Panc1 (cell line): ENCODE measurements at regions not wholly inside any gene's neighbourhood (a gene's known extent, or its start where the extent isn't known, plus 50 kb on each side); places are given as distances from the start of the nearest gene placed in this dataset.

Experiments
- ATAC-seq: fragments of 200-7000 bp; cut with Tn5 transposase; 2 replicates; pipeline ENCODE4 v1.9.1; 2020; ENCODE audit warnings: mild to moderate bottlenecking, moderate library complexity
- BruUV-seq: library from RNA; stranded (reverse); fragments of 400-500 nt; replicated peaks from 2 replicates; lab custom pipeline; 2021; lab: Mats Ljungman, UMichigan
- CTCF ChIA-PET: fragments of 300-600 bp; sonication (Branson Sonifier 250); formaldehyde crosslinking; loops from one replicate; lab custom pipeline; 2022; ENCODE audit warnings: antibody characterized with exemption; lab: Charles Lee
- POLR2A ChIA-PET: fragments of 300-600 bp; sonication (Branson Sonifier 250); formaldehyde crosslinking; loops from one replicate; lab custom pipeline; 2022; ENCODE audit warnings: antibody characterized with exemption; lab: Charles Lee
- DNase-seq: peaks from one replicate; pipeline ENCODE4 v3.0.0-alpha.2; 2010; ENCODE audit warnings: low read depth, low spot score
- H3K27ac ChIP-seq: 2 replicates; pipeline ENCODE4 v1.5.1; 2011; ENCODE audit warnings: mild to moderate bottlenecking, low read length, inconsistent platforms
- H3K27me3 ChIP-seq: fragments of 200-500 bp; sonication (Bioruptor generic); 2 replicates; pipeline ENCODE4 v1.6.0; 2014; ENCODE audit warnings: low read length, inconsistent platforms; ENCODE audit not compliant: control insufficient read depth, insufficient read depth
- H3K36me3 ChIP-seq: fragments of 200-500 bp; sonication (Bioruptor generic); 2 replicates; pipeline ENCODE4 v1.5.1; 2014; ENCODE audit warnings: inconsistent platforms, mild to moderate bottlenecking, low read length, moderate library complexity; ENCODE audit not compliant: control insufficient read depth, insufficient read depth
- H3K4me1 ChIP-seq: 2 replicates; pipeline ENCODE4 v1.5.1; 2011; ENCODE audit warnings: inconsistent platforms, mild to moderate bottlenecking, low read length, moderate library complexity; ENCODE audit not compliant: control insufficient read depth, insufficient read depth
- H3K4me3 ChIP-seq, 2 experiments: 2 replicates each; pipeline ENCODE4 v1.5.1; 2011 to 2012; ENCODE audit warnings: low read depth in 2 of 2, low read length in 2 of 2, mild to moderate bottlenecking in 2 of 2, inconsistent platforms in 1 of 2, moderate library complexity in 1 of 2
- H3K9me3 ChIP-seq: fragments of 200-500 bp; sonication (Bioruptor generic); 2 replicates; pipeline ENCODE4 v1.5.1; 2014; ENCODE audit warnings: low read depth, mild to moderate bottlenecking, inconsistent platforms, low read length, moderate library complexity; ENCODE audit not compliant: control insufficient read depth, insufficient read depth
- CTCF ChIP-seq: fragments of 450-650 bp; IDR thresholded peaks from 2 replicates; pipeline ENCODE4 v1.5.1; 2017; ENCODE audit warnings: mild to moderate bottlenecking
- POLR2AphosphoS5 ChIP-seq: IDR thresholded peaks from 2 replicates; pipeline ENCODE4 v1.6.1; 2012; ENCODE audit warnings: mild to moderate bottlenecking, low read depth, low read length, moderate library complexity
- REST ChIP-seq, 2 experiments: IDR thresholded peaks; 2 replicates each; pipeline ENCODE4 v1.6.1; 2011 to 2012; ENCODE audit warnings: low read depth in 2 of 2, control low read depth in 1 of 2, low read length in 1 of 2, mild to moderate bottlenecking in 1 of 2, moderate library complexity in 1 of 2; ENCODE audit not compliant: insufficient read depth in 1 of 2
- SIN3A ChIP-seq: IDR thresholded peaks from 2 replicates; pipeline ENCODE4 v1.6.1; 2012; ENCODE audit warnings: low read depth, mild to moderate bottlenecking, low read length, moderate library complexity, borderline replicate concordance; ENCODE audit not compliant: insufficient read depth
- TCF7L2 ChIP-seq: IDR thresholded peaks from 2 replicates; pipeline ENCODE4 v1.6.1; 2011; ENCODE audit warnings: mild to moderate bottlenecking, low read depth, low read length, inconsistent platforms
- in situ Hi-C: cut with HindIII; loops from 2 replicates; pipeline ENCODE4 v1.10.0; 2016; ENCODE audit warnings: low sequenced_read_pairs, low pct_unique_long_range_greater_than_20kb
- intact Hi-C: fragments of 100-400 bp; cut with micrococcal nuclease; formaldehyde crosslinking; loops from one replicate; pipeline ENCODE4 v1.10.0; 2022; ENCODE audit not compliant: unreplicated experiment

- intact Hi-C loops (no loop called here), in situ Hi-C loops (no loop called here)
- BruUV-seq, result no TSS peak
- no peak for ATAC-seq
- Histone ChIP-seq H3K4me3 (no peak overlapping the region), H3K27ac (no peak overlapping the region), H3K27me3 (0 out of 2 replicates have a peak, but pooled peaks cover 2% of the 10 kb centered on the region), H3K9me3 (no peaks in the 10 kb centered on the region), H3K4me1 (no peaks in the 10 kb centered on the region), H3K36me3 (no peaks in the 10 kb centered on the region)
- ChIA-PET POLR2A (no interaction called here), CTCF (no interaction called here)
- TF ChIP-seq POLR2AphosphoS5, result no peak
- TF ChIP-seq REST (IDR thresholded peaks at IDR 0.05; ENCODE audit: insufficient read depth in 1 of 2, low read depth in 2 of 2, low read length in 1 of 2), result no peak
- TF ChIP-seq CTCF, result no peak
- TF ChIP-seq SIN3A, result no peak
- TF ChIP-seq TCF7L2, result no peak
- no peak for DNase-seq
These were observed 529.7 kb upstream of the IL12A start for GRCh38 chr3:159458982-159459381.

GRCh38 chr3:159472611-159473010 is 516.0 kb upstream of the IL12A start:
- Histone ChIP-seq H3K27me3 (no peaks in the 10 kb centered on the region), H3K4me3 (no peak overlapping the region), H3K27ac (no peak overlapping the region), H3K9me3 (no peaks in the 10 kb centered on the region), H3K36me3 (no peaks in the 10 kb centered on the region), H3K4me1 (no peaks in the 10 kb centered on the region)
- BruUV-seq, result no TSS peak
- intact Hi-C loops (no loop called here), in situ Hi-C loops (no loop called here)
- CTCF ChIA-PET, result interaction anchor here (0.7 kb wide), 1 partner anchor 354 kb away, joined by 4 read pairs; no protein-coding TSS in a partner anchor
- POLR2A ChIA-PET, result no interaction called here
- DNase-seq (no peak), ATAC-seq (no peak)
- TF ChIP-seq REST (IDR thresholded peaks at IDR 0.05; ENCODE audit: insufficient read depth in 1 of 2, low read depth in 2 of 2, low read length in 1 of 2), result no peak
- TF ChIP-seq CTCF, result no peak
- TF ChIP-seq POLR2AphosphoS5, result no peak
- no peak for TF ChIP-seq TCF7L2
- TF ChIP-seq SIN3A, result no peak
